Testis (tissue), 2 donors: ENCODE measurements at regions not wholly inside any gene's neighbourhood (a gene's known extent, or its start where the extent isn't known, plus 50 kb on each side); places are given as distances from the start of the nearest gene placed in this dataset.

Experiments
- CTCF ChIP-seq, 3 experiments: fragments of 450-650 bp in 2 of 3; fragments of 200-600 bp in 1 of 3; sonication (generic) in 1 of 3; IDR thresholded peaks; one replicate each; pipeline ENCODE4 v1.5.1; 2016 to 2019; ENCODE audit warnings: antibody characterized with exemption in 3 of 3, mild to moderate bottlenecking in 2 of 3, moderate library complexity in 1 of 3
- POLR2A ChIP-seq: fragments of 450-650 bp; IDR thresholded peaks from one replicate; pipeline ENCODE4 v1.6.1; 2017; ENCODE audit warnings: antibody characterized with exemption, mild to moderate bottlenecking, moderate library complexity

- TF ChIP-seq CTCF (IDR thresholded peaks at IDR 0.05) (no peak), POLR2A (no peak)
Measured at GRCh38 chr10:130847170-130847569, 464.4 kb downstream of the TCERG1L start.
